Mesenchymal stem cell (in vitro differentiated cells and primary cell): ENCODE measurements at regions not wholly inside any gene's neighbourhood (a gene's known extent, or its start where the extent isn't known, plus 50 kb on each side); places are given as distances from the start of the nearest gene placed in this dataset.

Source experiments
- DNase-seq: peaks from one replicate; pipeline ENCODE4 v3.0.0-alpha.2; 2013
- H2AFZ ChIP-seq: one replicate; pipeline ENCODE4 v1.6.1; 2013; ENCODE audit warnings: low read depth, mild to moderate bottlenecking, control low read depth, inconsistent platforms, low read length, moderate library complexity
- H2AK5ac ChIP-seq: 2 replicates; pipeline ENCODE4 v1.6.1; 2013; ENCODE audit warnings: low read length, moderate library complexity, mild to moderate bottlenecking, inconsistent platforms; ENCODE audit not compliant: severe bottlenecking
- H2BK120ac ChIP-seq: one replicate; pipeline ENCODE4 v1.6.1; 2013; ENCODE audit warnings: low read depth, mild to moderate bottlenecking, inconsistent platforms, low read length, moderate library complexity
- H2BK12ac ChIP-seq, 2 experiments: one replicate each; pipeline ENCODE4 v1.6.1; 2013; ENCODE audit warnings: inconsistent platforms in 2 of 2, low read length in 2 of 2, mild to moderate bottlenecking in 2 of 2, moderate library complexity in 2 of 2, control low read depth in 1 of 2
- H2BK15ac ChIP-seq: one replicate; pipeline ENCODE4 v1.6.1; 2013; ENCODE audit warnings: mild to moderate bottlenecking, low read depth, inconsistent platforms; ENCODE audit not compliant: poor library complexity, severe bottlenecking
- H2BK5ac ChIP-seq: 2 replicates; pipeline ENCODE4 v1.6.1; 2013; ENCODE audit warnings: low read depth, mild to moderate bottlenecking, low read length, control low read depth, inconsistent platforms; ENCODE audit not compliant: poor library complexity, severe bottlenecking
- H3K14ac ChIP-seq, 2 experiments: one replicate each; pipeline ENCODE4 v1.6.1; 2013; ENCODE audit warnings: inconsistent platforms in 2 of 2, low read length in 2 of 2, control low read depth in 1 of 2, mild to moderate bottlenecking in 1 of 2, moderate library complexity in 1 of 2
- H3K18ac ChIP-seq, 2 experiments: one replicate each; pipeline ENCODE4 v1.6.1; 2013; ENCODE audit warnings: inconsistent platforms in 2 of 2, low read length in 2 of 2, control low read depth in 1 of 2, low read depth in 1 of 2, mild to moderate bottlenecking in 1 of 2
- H3K23ac ChIP-seq, 2 experiments: one replicate each; pipeline ENCODE4 v1.6.1; 2013; ENCODE audit warnings: inconsistent platforms in 2 of 2, low read length in 2 of 2, mild to moderate bottlenecking in 2 of 2, moderate library complexity in 2 of 2, control low read depth in 1 of 2
- H3K27ac ChIP-seq: 2 replicates; pipeline ENCODE4 v1.5.1; 2013; ENCODE audit warnings: mild to moderate bottlenecking, moderate library complexity, low read length, control low read depth, inconsistent platforms; ENCODE audit not compliant: poor library complexity, severe bottlenecking
- H3K27me3 ChIP-seq, 2 experiments: 2 replicates each; pipeline versions ENCODE4 v1.6.1 to v1.7.0; 2013; ENCODE audit warnings: low read length in 2 of 2, mild to moderate bottlenecking in 2 of 2, moderate library complexity in 2 of 2, control low read depth in 1 of 2, inconsistent platforms in 1 of 2; ENCODE audit not compliant: control insufficient read depth in 1 of 2, insufficient read depth in 1 of 2
- H3K36me3 ChIP-seq, 2 experiments: 2 replicates each; pipeline versions ENCODE4 v1.6.1 to v1.7.0; 2013; ENCODE audit warnings: low read length in 2 of 2, control low read depth in 1 of 2, inconsistent platforms in 1 of 2, low read depth in 1 of 2, mild to moderate bottlenecking in 1 of 2; ENCODE audit not compliant: insufficient read depth in 2 of 2, control insufficient read depth in 1 of 2
- H3K4ac ChIP-seq, 2 experiments: one replicate each; pipeline ENCODE4 v1.6.1; 2013; ENCODE audit warnings: inconsistent platforms in 2 of 2, low read length in 2 of 2, mild to moderate bottlenecking in 2 of 2, moderate library complexity in 2 of 2, control low read depth in 1 of 2, low read depth in 1 of 2
- H3K4me1 ChIP-seq: 2 replicates; pipeline ENCODE4 v1.6.1; 2013; ENCODE audit warnings: low read depth, low read length, control low read depth; ENCODE audit not compliant: control insufficient read depth, insufficient read depth
- H3K4me2 ChIP-seq: 2 replicates; pipeline ENCODE4 v1.6.1; 2013; ENCODE audit warnings: low read length, mild to moderate bottlenecking, inconsistent platforms; ENCODE audit not compliant: poor library complexity, severe bottlenecking
- H3K4me3 ChIP-seq, 2 experiments: 2 replicates each; pipeline versions ENCODE4 v1.5.1 to v1.7.0; 2013; ENCODE audit warnings: low read length in 2 of 2, mild to moderate bottlenecking in 2 of 2, control low read depth in 1 of 2, low read depth in 1 of 2; ENCODE audit not compliant: insufficient read depth in 1 of 2
- H3K79me1 ChIP-seq: replicated peaks from 2 replicates; pipeline ENCODE4 v1.6.1; 2013; ENCODE audit warnings: mild to moderate bottlenecking, control low read depth, low read length, inconsistent platforms; ENCODE audit not compliant: poor library complexity, severe bottlenecking
- H3K9ac ChIP-seq: 2 replicates; pipeline ENCODE4 v1.7.0; 2013; ENCODE audit warnings: mild to moderate bottlenecking, low read length, moderate library complexity
- H3K9me3 ChIP-seq: 2 replicates; pipeline ENCODE4 v1.7.0; 2013; ENCODE audit warnings: mild to moderate bottlenecking, low read length; ENCODE audit not compliant: control insufficient read depth
- H4K8ac ChIP-seq: one replicate; pipeline ENCODE4 v1.6.1; 2013; ENCODE audit warnings: inconsistent platforms, mild to moderate bottlenecking, low read length, moderate library complexity
- H4K91ac ChIP-seq: one replicate; pipeline ENCODE4 v1.6.1; 2013; ENCODE audit warnings: mild to moderate bottlenecking, low read length, inconsistent platforms
- WGBS: methylation state at CpG from one replicate; pipeline ENCODE4 v1.1.7; 2013; ENCODE audit warnings: mixed read lengths; 5-methylcytosine and 5-hydroxymethylcytosine counted together

GRCh38 chr5:35325836-35326235 is 95.5 kb upstream of the PRLR start:
- Histone ChIP-seq H2BK120ac (no peak overlapping the region), H3K4ac (no peak overlapping the region), H3K9me3 (no peaks in the 10 kb centered on the region), H3K27ac (no peak overlapping the region), H3K27me3 (peaks cover 0 to 10% of the 10 kb centered on the region in 2 experiments), H3K4me2 (no peak overlapping the region), H3K9ac (no peak overlapping the region), H2BK5ac (no peak overlapping the region), H3K4me1 (no peaks in the 10 kb centered on the region), H2BK15ac (no peak overlapping the region), H3K14ac (no peak overlapping the region), H3K79me1 (no peaks in the 10 kb centered on the region), H4K8ac (no peak overlapping the region), H2AFZ (no peak overlapping the region), H3K4me3 (no peak overlapping the region), H2BK12ac (no peak overlapping the region), H3K23ac (no peak overlapping the region), H4K91ac (no peak overlapping the region), H3K36me3 (no peaks in the 10 kb centered on the region), H2AK5ac (no peak overlapping the region), H3K18ac (no peak overlapping the region)
- 75% methylated on average over 1 of the region's 3 CpGs for WGBS
- no peak for DNase-seq

- H3K4ac ChIP-seq: no peak overlapping the region
- peaks cover 0 to 10% of the 10 kb centered on the region in 2 experiments for H3K27me3 ChIP-seq
- peak overlapping the region; percentile 47 for H4K91ac ChIP-seq
- H3K18ac ChIP-seq: no peak overlapping the region
- no peak overlapping the region for H4K8ac ChIP-seq
- no peak overlapping the region for H2AFZ ChIP-seq
- H3K79me1 ChIP-seq: no peaks in the 10 kb centered on the region
- no peak overlapping the region for H3K23ac ChIP-seq
- no peak overlapping the region for H3K27ac ChIP-seq
- no peak overlapping the region for H2BK15ac ChIP-seq
- no peaks in the 10 kb centered on the region for H3K4me1 ChIP-seq
- H2AK5ac ChIP-seq: no peak overlapping the region
- peak overlapping the region in 1 of 2 experiments; percentile 11 for H3K14ac ChIP-seq
- no peak overlapping the region for H2BK12ac ChIP-seq
- 67% methylated on average over 6 of the region's 6 CpGs for WGBS
- no peak overlapping the region for H3K4me2 ChIP-seq
- no peak overlapping the region for H2BK5ac ChIP-seq
- no peaks in the 10 kb centered on the region for H3K36me3 ChIP-seq
- no peak for DNase-seq
- H2BK120ac ChIP-seq: no peak overlapping the region
- H3K4me3 ChIP-seq: no peak overlapping the region
- H3K9me3 ChIP-seq: no peaks in the 10 kb centered on the region
- no peak overlapping the region for H3K9ac ChIP-seq
Observed at GRCh38 chr5:35324679-35325078, 94.4 kb upstream of the PRLR start.

- 82% methylated on average over 4 of the region's 4 CpGs for WGBS
- Histone ChIP-seq H3K4me1 (no peaks in the 10 kb centered on the region), H2BK12ac (no peak overlapping the region), H3K4me2 (no peak overlapping the region), H2BK5ac (no peak overlapping the region), H4K8ac (no peak overlapping the region), H2AK5ac (no peak overlapping the region), H2BK120ac (no peak overlapping the region), H3K23ac (no peak overlapping the region), H2AFZ (no peak overlapping the region), H3K36me3 (no peaks in the 10 kb centered on the region), H3K27me3 (peaks cover 0 to 10% of the 10 kb centered on the region in 2 experiments), H3K4me3 (no peak overlapping the region), H3K9ac (no peak overlapping the region), H3K18ac (no peak overlapping the region), H3K4ac (no peak overlapping the region), H2BK15ac (no peak overlapping the region), H4K91ac (no peak overlapping the region), H3K27ac (no peak overlapping the region), H3K9me3 (no peaks in the 10 kb centered on the region), H3K14ac (no peak overlapping the region), H3K79me1 (no peaks in the 10 kb centered on the region)
- DNase-seq: no peak
Observed at GRCh38 chr5:35324201-35324600, 93.9 kb upstream of the PRLR start.

GRCh38 chr5:35320029-35320428 is 89.7 kb upstream of the PRLR start:
- H3K9me3 ChIP-seq: no peaks in the 10 kb centered on the region
- H3K9ac ChIP-seq: no peak overlapping the region
- H3K18ac ChIP-seq: no peak overlapping the region
- 93% methylated on average over 3 of the region's 3 CpGs for WGBS
- H2AK5ac ChIP-seq: no peak overlapping the region
- H3K23ac ChIP-seq: no peak overlapping the region
- no peak overlapping the region for H3K27ac ChIP-seq
- H3K4me1 ChIP-seq: no peaks in the 10 kb centered on the region
- H3K4me2 ChIP-seq: no peak overlapping the region
- no peak overlapping the region for H2AFZ ChIP-seq
- H3K79me1 ChIP-seq: no peaks in the 10 kb centered on the region
- H3K14ac ChIP-seq: no peak overlapping the region
- H2BK5ac ChIP-seq: no peak overlapping the region
- H3K4me3 ChIP-seq: no peak overlapping the region
- no peak overlapping the region for H2BK15ac ChIP-seq
- H2BK120ac ChIP-seq: no peak overlapping the region
- peaks cover 0 to 7% of the 10 kb centered on the region in 2 experiments for H3K27me3 ChIP-seq
- DNase-seq: no peak
- no peak overlapping the region for H2BK12ac ChIP-seq
- H4K8ac ChIP-seq: no peak overlapping the region
- no peak overlapping the region for H3K4ac ChIP-seq
- no peaks in the 10 kb centered on the region for H3K36me3 ChIP-seq
- H4K91ac ChIP-seq: no peak overlapping the region
